Esophagus muscularis mucosa (tissue), 4 donors: ENCODE measurements at regions not wholly inside any gene's neighbourhood (a gene's known extent, or its start where the extent isn't known, plus 50 kb on each side); places are given as distances from the start of the nearest gene placed in this dataset.

Experiments
- EP300 ChIP-seq: sonication (generic); formaldehyde crosslinking; IDR thresholded peaks from one replicate; pipeline ENCODE4 v1.6.1; 2017; ENCODE audit warnings: antibody characterized with exemption
- POLR2A ChIP-seq: fragments of 450-650 bp; IDR thresholded peaks from one replicate; pipeline ENCODE4 v1.6.1; 2017; ENCODE audit warnings: antibody characterized with exemption, moderate library complexity, mild to moderate bottlenecking, low read depth
- POLR2AphosphoS5 ChIP-seq, 2 donors: sonication (generic); formaldehyde crosslinking; IDR thresholded peaks; one replicate each; pipeline ENCODE4 v1.6.1; 2017; ENCODE audit warnings: antibody characterized with exemption in 2 of 2
- TF ChIP-seq, protein P1 (sequence below), 3 experiments: fragments of 200-600 bp in 2 of 3; fragments of 450-650 bp in 1 of 3; sonication (generic) in 2 of 3; IDR thresholded peaks; one replicate each; pipeline ENCODE4 v1.5.1; 2017 to 2019; ENCODE audit warnings: antibody characterized with exemption in 3 of 3, mild to moderate bottlenecking in 2 of 3, moderate library complexity in 1 of 3

DNA sequence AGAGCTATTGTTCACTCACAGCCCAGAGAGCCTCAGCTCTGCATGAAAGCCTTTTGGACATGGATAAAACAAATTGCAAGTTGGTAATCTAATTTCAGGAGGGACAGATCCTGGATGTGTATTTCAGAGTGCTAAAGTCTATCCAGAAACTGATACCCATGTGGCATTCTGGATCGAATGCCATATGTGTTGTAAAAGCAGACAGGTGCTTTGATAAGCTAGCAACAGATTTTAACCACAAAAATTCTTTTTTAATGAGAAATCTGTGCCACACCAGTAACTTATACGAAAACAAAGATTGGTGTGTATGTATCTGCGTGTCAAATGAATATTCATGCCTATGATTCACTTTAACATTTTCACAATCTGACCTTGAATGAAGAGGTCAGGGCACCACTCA lies 936.6 kb upstream of the MAP3K7 start:
- TF ChIP-seq, protein P1, sequence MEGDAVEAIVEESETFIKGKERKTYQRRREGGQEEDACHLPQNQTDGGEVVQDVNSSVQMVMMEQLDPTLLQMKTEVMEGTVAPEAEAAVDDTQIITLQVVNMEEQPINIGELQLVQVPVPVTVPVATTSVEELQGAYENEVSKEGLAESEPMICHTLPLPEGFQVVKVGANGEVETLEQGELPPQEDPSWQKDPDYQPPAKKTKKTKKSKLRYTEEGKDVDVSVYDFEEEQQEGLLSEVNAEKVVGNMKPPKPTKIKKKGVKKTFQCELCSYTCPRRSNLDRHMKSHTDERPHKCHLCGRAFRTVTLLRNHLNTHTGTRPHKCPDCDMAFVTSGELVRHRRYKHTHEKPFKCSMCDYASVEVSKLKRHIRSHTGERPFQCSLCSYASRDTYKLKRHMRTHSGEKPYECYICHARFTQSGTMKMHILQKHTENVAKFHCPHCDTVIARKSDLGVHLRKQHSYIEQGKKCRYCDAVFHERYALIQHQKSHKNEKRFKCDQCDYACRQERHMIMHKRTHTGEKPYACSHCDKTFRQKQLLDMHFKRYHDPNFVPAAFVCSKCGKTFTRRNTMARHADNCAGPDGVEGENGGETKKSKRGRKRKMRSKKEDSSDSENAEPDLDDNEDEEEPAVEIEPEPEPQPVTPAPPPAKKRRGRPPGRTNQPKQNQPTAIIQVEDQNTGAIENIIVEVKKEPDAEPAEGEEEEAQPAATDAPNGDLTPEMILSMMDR (IDR thresholded peaks at IDR 0.05): no peak
- TF ChIP-seq POLR2AphosphoS5 (IDR thresholded peaks at IDR 0.05) (no peak), POLR2A (no peak), EP300 (no peak)
